Pulmonary artery endothelial cell (primary cell): ENCODE measurements at regions not wholly inside any gene's neighbourhood (a gene's known extent, or its start where the extent isn't known, plus 50 kb on each side); places are given as distances from the start of the nearest gene placed in this dataset.

Source experiments
- DNase-seq: peaks from one replicate; pipeline ENCODE4 v3.0.0-alpha.2; 2011; ENCODE audit warnings: low read depth, low spot score

GRCh38 chr5:30937070-30937469 is 256.4 kb upstream of the CDH6 start:
- no peak for DNase-seq

- no peak for DNase-seq
These were observed 259.9 kb upstream of the CDH6 start for GRCh38 chr5:30933599-30933998.

- no peak for DNase-seq
These were observed 261.0 kb upstream of the CDH6 start for GRCh38 chr5:30932273-30933017.

GRCh38 chr5:30930736-30931135 is 262.8 kb upstream of the CDH6 start:
- no peak for DNase-seq

GRCh38 chr5:30928956-30929355 is 264.5 kb upstream of the CDH6 start:
- DNase-seq: no peak

- no peak for DNase-seq
These were observed 267.3 kb upstream of the CDH6 start for GRCh38 chr5:30926218-30926617.

- DNase-seq: no peak
These were observed 272.1 kb upstream of the CDH6 start for GRCh38 chr5:30921388-30921787.

GRCh38 chr5:30918171-30918570 is 275.3 kb upstream of the CDH6 start:
- no peak for DNase-seq

- no peak for DNase-seq
These were observed 285.1 kb upstream of the CDH6 start for GRCh38 chr5:30908356-30908755.

GRCh38 chr5:30900367-30900766 is 293.1 kb upstream of the CDH6 start:
- no peak for DNase-seq

GRCh38 chr5:30894811-30895210 is 298.7 kb upstream of the CDH6 start:
- no peak for DNase-seq

- DNase-seq: no peak
These were observed 301.8 kb upstream of the CDH6 start for GRCh38 chr5:30891660-30892059.

GRCh38 chr5:30890377-30890776 is 303.1 kb upstream of the CDH6 start:
- no peak for DNase-seq

GRCh38 chr5:30880514-30880913 is 313.0 kb upstream of the CDH6 start:
- DNase-seq: no peak

GRCh38 chr5:30879887-30880286 is 313.6 kb upstream of the CDH6 start:
- no peak for DNase-seq

GRCh38 chr5:30878746-30879145 is 314.7 kb upstream of the CDH6 start:
- DNase-seq: no peak

GRCh38 chr5:30878296-30878695 is 315.2 kb upstream of the CDH6 start:
- DNase-seq: no peak

GRCh38 chr5:30874241-30875034 is 319.0 kb upstream of the CDH6 start:
- DNase-seq: no peak

GRCh38 chr5:30871196-30871595 is 322.3 kb upstream of the CDH6 start:
- DNase-seq: no peak

- no peak for DNase-seq
These were observed 325.8 kb upstream of the CDH6 start for GRCh38 chr5:30867711-30868110.

GRCh38 chr5:30866142-30866541 is 327.3 kb upstream of the CDH6 start:
- no peak for DNase-seq

- DNase-seq: no peak
These were observed 337.2 kb upstream of the CDH6 start for GRCh38 chr5:30856242-30856641.

- DNase-seq: no peak
These were observed 340.3 kb upstream of the CDH6 start for GRCh38 chr5:30853158-30853557.
